Peyer's patch (tissue), 4 donors: ENCODE measurements at regions not wholly inside any gene's neighbourhood (a gene's known extent, or its start where the extent isn't known, plus 50 kb on each side); places are given as distances from the start of the nearest gene placed in this dataset.

ENCODE experiments used
- POLR2A ChIP-seq, 2 donors: fragments of 450-650 bp; IDR thresholded peaks; one replicate each; pipeline ENCODE4 v1.5.1; 2017; ENCODE audit warnings: antibody characterized with exemption in 2 of 2, mild to moderate bottlenecking in 2 of 2, moderate library complexity in 2 of 2
- TF ChIP-seq, protein P1 (sequence below), 6 experiments: fragments of 450-650 bp in 4 of 6; fragments of 200-600 bp in 2 of 6; sonication (generic) in 1 of 6; IDR thresholded peaks; one replicate each; pipeline ENCODE4 v1.5.1; 2017 to 2019; ENCODE audit warnings: antibody characterized with exemption in 6 of 6, mild to moderate bottlenecking in 3 of 6, moderate library complexity in 1 of 6

DNA sequence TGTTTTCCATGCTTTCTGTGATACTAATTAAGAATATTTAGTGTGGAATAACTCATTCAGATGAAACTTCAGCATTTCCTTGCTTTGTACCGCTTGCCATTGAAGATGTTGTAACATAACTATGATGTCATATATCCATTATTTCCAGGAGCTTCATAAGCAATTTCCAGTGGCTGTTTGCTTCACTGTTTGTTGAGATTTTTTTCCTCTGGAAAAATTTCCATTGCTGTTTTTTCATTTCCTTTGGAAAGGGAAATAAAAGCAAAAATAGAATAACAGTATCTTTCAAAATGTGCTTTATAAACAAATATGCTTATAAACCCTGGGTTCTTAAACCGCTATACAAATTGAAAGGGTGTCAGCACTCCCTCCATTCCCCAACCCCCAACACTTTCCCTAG, 319.6 kb upstream of the SEMA6D start:
- TF ChIP-seq, protein P1, sequence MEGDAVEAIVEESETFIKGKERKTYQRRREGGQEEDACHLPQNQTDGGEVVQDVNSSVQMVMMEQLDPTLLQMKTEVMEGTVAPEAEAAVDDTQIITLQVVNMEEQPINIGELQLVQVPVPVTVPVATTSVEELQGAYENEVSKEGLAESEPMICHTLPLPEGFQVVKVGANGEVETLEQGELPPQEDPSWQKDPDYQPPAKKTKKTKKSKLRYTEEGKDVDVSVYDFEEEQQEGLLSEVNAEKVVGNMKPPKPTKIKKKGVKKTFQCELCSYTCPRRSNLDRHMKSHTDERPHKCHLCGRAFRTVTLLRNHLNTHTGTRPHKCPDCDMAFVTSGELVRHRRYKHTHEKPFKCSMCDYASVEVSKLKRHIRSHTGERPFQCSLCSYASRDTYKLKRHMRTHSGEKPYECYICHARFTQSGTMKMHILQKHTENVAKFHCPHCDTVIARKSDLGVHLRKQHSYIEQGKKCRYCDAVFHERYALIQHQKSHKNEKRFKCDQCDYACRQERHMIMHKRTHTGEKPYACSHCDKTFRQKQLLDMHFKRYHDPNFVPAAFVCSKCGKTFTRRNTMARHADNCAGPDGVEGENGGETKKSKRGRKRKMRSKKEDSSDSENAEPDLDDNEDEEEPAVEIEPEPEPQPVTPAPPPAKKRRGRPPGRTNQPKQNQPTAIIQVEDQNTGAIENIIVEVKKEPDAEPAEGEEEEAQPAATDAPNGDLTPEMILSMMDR (IDR thresholded peaks at IDR 0.05): no peak
- TF ChIP-seq POLR2A (IDR thresholded peaks at IDR 0.05): no peak
